ENCODE measurements at regions not wholly inside any gene's neighbourhood (a gene's known extent, or its start where the extent isn't known, plus 50 kb on each side); places are given as distances from the start of the nearest gene placed in this dataset.

GRCh38 chr1:228999446-229000170 lies 264.3 kb downstream of the RHOU start:
- no peak overlapping the region for H3K27ac ChIP-seq (ENCODE audit: low read depth, low read length)
- no peaks in the 10 kb centered on the region for H4K20me1 ChIP-seq (ENCODE audit: insufficient read depth, low read length)
- H3K4me3 ChIP-seq (ENCODE audit: insufficient read depth, low read length): no peak overlapping the region
- H3K9me3 ChIP-seq (ENCODE audit: low read depth, low read length): no peaks in the 10 kb centered on the region
- no peak for DNase-seq (ENCODE audit: insufficient read length, low spot score, missing footprints)
- no peak for TF ChIP-seq CTCF (IDR thresholded peaks at IDR 0.05; ENCODE audit: extremely low read depth, low read depth, low read length)
- H3K36me3 ChIP-seq (ENCODE audit: insufficient read depth, low read length): no peaks in the 10 kb centered on the region
- H3K4me2 ChIP-seq (ENCODE audit: insufficient read depth, low read length): no peak overlapping the region
- no peak overlapping the region for H2AFZ ChIP-seq (ENCODE audit: low read length)
- H3K79me2 ChIP-seq (ENCODE audit: insufficient read depth, low read length): no peaks in the 10 kb centered on the region
- H3K27me3 ChIP-seq (ENCODE audit: insufficient read depth, low read length): no peaks in the 10 kb centered on the region
- no peaks in the 10 kb centered on the region for H3K4me1 ChIP-seq (ENCODE audit: insufficient read depth, low read length)

- Histone ChIP-seq H2AFZ (ENCODE audit: low read length) (no peak overlapping the region), H3K27ac (ENCODE audit: low read depth, low read length) (no peak overlapping the region), H3K4me2 (ENCODE audit: insufficient read depth, low read length) (no peak overlapping the region), H3K79me2 (ENCODE audit: insufficient read depth, low read length) (no peaks in the 10 kb centered on the region), H3K4me3 (ENCODE audit: insufficient read depth, low read length) (no peak overlapping the region), H3K36me3 (ENCODE audit: insufficient read depth, low read length) (no peaks in the 10 kb centered on the region), H3K9me3 (ENCODE audit: low read depth, low read length) (no peaks in the 10 kb centered on the region), H4K20me1 (ENCODE audit: insufficient read depth, low read length) (no peaks in the 10 kb centered on the region), H3K4me1 (ENCODE audit: insufficient read depth, low read length) (no peaks in the 10 kb centered on the region), H3K27me3 (ENCODE audit: insufficient read depth, low read length) (no peaks in the 10 kb centered on the region)
- no peak for TF ChIP-seq CTCF (IDR thresholded peaks at IDR 0.05; ENCODE audit: extremely low read depth, low read depth, low read length)
- DNase-seq (ENCODE audit: insufficient read length, low spot score, missing footprints): no peak
Observed at GRCh38 chr1:229000187-229000586, 264.9 kb downstream of the RHOU start.

GRCh38 chr1:229001467-229002011 lies 266.3 kb downstream of the RHOU start:
- Histone ChIP-seq H3K9me3 (ENCODE audit: low read depth, low read length) (no peaks in the 10 kb centered on the region), H3K27ac (ENCODE audit: low read depth, low read length) (no peak overlapping the region), H3K4me1 (ENCODE audit: insufficient read depth, low read length) (no peaks in the 10 kb centered on the region), H3K27me3 (ENCODE audit: insufficient read depth, low read length) (no peaks in the 10 kb centered on the region), H2AFZ (ENCODE audit: low read length) (no peak overlapping the region), H3K36me3 (ENCODE audit: insufficient read depth, low read length) (no peaks in the 10 kb centered on the region), H4K20me1 (ENCODE audit: insufficient read depth, low read length) (no peaks in the 10 kb centered on the region), H3K4me2 (ENCODE audit: insufficient read depth, low read length) (no peak overlapping the region), H3K4me3 (ENCODE audit: insufficient read depth, low read length) (no peak overlapping the region), H3K79me2 (ENCODE audit: insufficient read depth, low read length) (no peaks in the 10 kb centered on the region)
- DNase-seq (ENCODE audit: insufficient read length, low spot score, missing footprints): no peak
- no peak for TF ChIP-seq CTCF (IDR thresholded peaks at IDR 0.05; ENCODE audit: extremely low read depth, low read depth, low read length)

- DNase-seq (ENCODE audit: insufficient read length, low spot score, missing footprints): no peak
- Histone ChIP-seq H3K27ac (ENCODE audit: low read depth, low read length) (no peak overlapping the region), H3K4me3 (ENCODE audit: insufficient read depth, low read length) (no peak overlapping the region), H3K4me1 (ENCODE audit: insufficient read depth, low read length) (no peaks in the 10 kb centered on the region), H3K79me2 (ENCODE audit: insufficient read depth, low read length) (no peaks in the 10 kb centered on the region), H4K20me1 (ENCODE audit: insufficient read depth, low read length) (no peaks in the 10 kb centered on the region), H3K27me3 (ENCODE audit: insufficient read depth, low read length) (no peaks in the 10 kb centered on the region), H3K36me3 (ENCODE audit: insufficient read depth, low read length) (no peaks in the 10 kb centered on the region), H3K9me3 (ENCODE audit: low read depth, low read length) (no peaks in the 10 kb centered on the region), H3K4me2 (ENCODE audit: insufficient read depth, low read length) (no peak overlapping the region), H2AFZ (ENCODE audit: low read length) (no peak overlapping the region)
- no peak for TF ChIP-seq CTCF (IDR thresholded peaks at IDR 0.05; ENCODE audit: extremely low read depth, low read depth, low read length)
Observed at GRCh38 chr1:229002037-229002436, 266.8 kb downstream of the RHOU start.
